HUES6 (cell line): ENCODE measurements at regions not wholly inside any gene's neighbourhood (a gene's known extent, or its start where the extent isn't known, plus 50 kb on each side); places are given as distances from the start of the nearest gene placed in this dataset.
"Not testable (repeated sequence)": the region's sequence is repeated elsewhere in the genome, so short reads cannot be mapped to it uniquely, and the experiment has no call there.

Source experiments
- H3K27ac ChIP-seq: 2 replicates; pipeline ENCODE4 v1.7.0; 2013; ENCODE audit warnings: low read depth, mild to moderate bottlenecking, low read length, inconsistent platforms
- H3K27me3 ChIP-seq: 2 replicates; pipeline ENCODE4 v1.6.1; 2013; ENCODE audit warnings: low read length; ENCODE audit not compliant: control insufficient read depth, insufficient read depth
- H3K36me3 ChIP-seq: 2 replicates; pipeline ENCODE4 v1.6.1; 2013; ENCODE audit warnings: low read length; ENCODE audit not compliant: control insufficient read depth, insufficient read depth
- H3K4me1 ChIP-seq: 2 replicates; pipeline ENCODE4 v1.6.1; 2013; ENCODE audit warnings: low read length; ENCODE audit not compliant: control insufficient read depth, insufficient read depth
- H3K4me3 ChIP-seq: 2 replicates; pipeline ENCODE4 v1.5.1; 2013; ENCODE audit warnings: low read depth, low read length
- H3K9ac ChIP-seq: one replicate; pipeline ENCODE4 v1.6.1; 2013; ENCODE audit warnings: mild to moderate bottlenecking, low read length
- H3K9me3 ChIP-seq: 2 replicates; pipeline ENCODE4 v1.6.1; 2013; ENCODE audit warnings: low read depth, low read length; ENCODE audit not compliant: control insufficient read depth, insufficient read depth

- H3K4me1 ChIP-seq, H3K4me3 ChIP-seq, H3K27ac ChIP-seq, H3K27me3 ChIP-seq, H3K9me3 ChIP-seq, H3K9ac ChIP-seq, H3K36me3 ChIP-seq: not testable (repeated sequence)
Measured at GRCh38 chr21:9087816-9088215, 1433.6 kb upstream of the TPTE start.

GRCh38 chr21:9129741-9130140 is 1391.6 kb upstream of the TPTE start:
- H3K27me3 ChIP-seq, H3K4me3 ChIP-seq, H3K36me3 ChIP-seq, H3K4me1 ChIP-seq, H3K9me3 ChIP-seq, H3K9ac ChIP-seq, H3K27ac ChIP-seq: not testable (repeated sequence)

GRCh38 chr21:9130817-9131216 is 1390.6 kb upstream of the TPTE start:
- not testable (repeated sequence) for H3K36me3 ChIP-seq, H3K4me1 ChIP-seq, H3K9ac ChIP-seq, H3K27me3 ChIP-seq, H3K4me3 ChIP-seq, H3K27ac ChIP-seq, H3K9me3 ChIP-seq
